Stomach (tissue), 8 donors: ENCODE measurements at regions not wholly inside any gene's neighbourhood (a gene's known extent, or its start where the extent isn't known, plus 50 kb on each side); places are given as distances from the start of the nearest gene placed in this dataset.
A peak's percentile ranks its signal among the peaks of the same experiment; 100 is the strongest.

Experiments used
- DNase-seq, 2 donors: peaks; one replicate each; pipeline versions ENCODE4 v3.0.0 to v3.0.0-alpha.2; 2013 to 2019
- H3K27ac ChIP-seq, 5 donors: fragments of 200-600 bp in 4 of 5; sonication (generic) in 4 of 5; one replicate each; pipeline ENCODE4 v1.5.1; 2013 to 2019; ENCODE audit warnings: mild to moderate bottlenecking in 1 of 5, moderate library complexity in 1 of 5
- H3K27me3 ChIP-seq, 3 donors: fragments of 200-600 bp; sonication (generic); one replicate each; pipeline ENCODE4 v1.5.1; 2017 to 2019; ENCODE audit warnings: mixed run types in 1 of 3
- H3K36me3 ChIP-seq, 4 donors: fragments of 200-600 bp; sonication (generic); 1 replicate in 3 of 4; 2 replicates in 1 of 4; pipeline ENCODE4 v1.5.1; 2016 to 2019
- H3K4me1 ChIP-seq, 4 donors: fragments of 200-600 bp; sonication (generic); one replicate each; pipeline ENCODE4 v1.5.1; 2016 to 2019
- H3K4me3 ChIP-seq, 4 donors: fragments of 200-600 bp; sonication (generic) in 3 of 4; one replicate each; pipeline ENCODE4 v1.5.1; 2016 to 2019; ENCODE audit warnings: mild to moderate bottlenecking in 1 of 4
- H3K9me3 ChIP-seq, 4 donors: fragments of 200-600 bp; sonication (generic); one replicate each; pipeline ENCODE4 v1.5.1; 2016 to 2019
- CTCF ChIP-seq, 7 experiments: fragments of 450-650 bp in 4 of 7; fragments of 200-600 bp in 3 of 7; sonication (generic) in 3 of 7; IDR thresholded peaks; one replicate each; pipeline ENCODE4 v1.5.1; 2016 to 2019; ENCODE audit warnings: antibody characterized with exemption in 7 of 7, control low read depth in 2 of 7, mild to moderate bottlenecking in 1 of 7
- EP300 ChIP-seq: sonication (generic); formaldehyde crosslinking; IDR thresholded peaks from one replicate; pipeline ENCODE4 v1.6.1; 2017; ENCODE audit warnings: antibody characterized with exemption
- POLR2A ChIP-seq, 4 donors: fragments of 450-650 bp; IDR thresholded peaks; one replicate each; pipeline ENCODE4 v1.6.1; 2016; ENCODE audit warnings: antibody characterized with exemption in 4 of 4, control low read depth in 2 of 4, mild to moderate bottlenecking in 1 of 4, moderate library complexity in 1 of 4
- POLR2AphosphoS5 ChIP-seq, 3 donors: sonication (generic); formaldehyde crosslinking; IDR thresholded peaks; one replicate each; pipeline ENCODE4 v1.6.1; 2016; ENCODE audit warnings: antibody characterized with exemption in 3 of 3
- WGBS, 5 donors: extraction: QIAGEN DNeasy Blood & Tissue Kit in 3 of 5; methylation state at CpG; one replicate each; pipeline versions ENCODE4 v1.1.5 to v1.1.7; 2013 to 2018; 5-methylcytosine and 5-hydroxymethylcytosine counted together
- intact Hi-C: fragments of 100-400 bp; cut with DNase I; formaldehyde crosslinking; loops from one replicate; pipeline ENCODE4 v1.15.1; 2023; ENCODE audit warnings: low total_unique reads
- donor health status: healthy with polysubstance abuse.
- donor health status: Bipolar disorder and iron deficiency.
- donor health status: healthy.

DNA sequence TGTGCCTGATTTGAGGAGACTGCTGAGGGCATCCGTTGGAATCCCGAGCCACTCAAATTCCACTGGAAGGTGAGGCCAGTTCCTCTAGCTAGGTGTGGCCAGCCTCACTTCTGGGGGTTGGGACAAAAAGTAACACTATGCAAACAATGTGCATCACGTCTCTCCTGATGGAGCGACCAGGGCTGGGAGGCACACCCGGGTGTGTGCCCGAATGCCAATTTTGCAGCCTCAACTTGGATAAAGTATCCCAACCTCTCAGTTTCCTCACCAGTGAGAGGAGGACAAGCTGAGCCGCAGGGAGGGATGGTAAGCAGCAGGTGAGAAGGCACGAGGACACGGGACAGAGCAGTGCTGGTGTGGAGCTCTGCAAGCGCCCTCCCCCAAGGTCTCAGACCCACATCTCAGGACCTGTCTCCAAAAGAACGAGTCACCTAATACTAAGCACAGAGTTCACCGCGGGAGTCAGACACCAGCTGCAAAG is 218.3 kb downstream of the HAUS1 start:
- H3K27ac ChIP-seq = no peak overlapping the region
- H3K9me3 ChIP-seq = no peaks in the 10 kb centered on the region
- peaks cover 0 to 6% (median 0%) of the 10 kb centered on the region in 4 donors for H3K4me1 ChIP-seq
- no peaks in the 10 kb centered on the region for H3K36me3 ChIP-seq
- peaks cover 0 to 6% (median 0%) of the 10 kb centered on the region in 3 donors for H3K27me3 ChIP-seq
- intact Hi-C loops = no loop called here
- TF ChIP-seq POLR2A (IDR thresholded peaks at IDR 0.05) (no peak), POLR2AphosphoS5 (IDR thresholded peaks at IDR 0.05) (no peak), EP300 (no peak), CTCF (IDR thresholded peaks at IDR 0.05) (no peak)
- no peak for DNase-seq
- 42 to 68% (median 52%) methylated on average over 13 of the region's 13 CpGs for WGBS, 5 donors
- H3K4me3 ChIP-seq = no peak overlapping the region

- Histone ChIP-seq H3K27ac (no peak overlapping the region), H3K36me3 (no peaks in the 10 kb centered on the region), H3K27me3 (peaks cover 0 to 6% (median 0%) of the 10 kb centered on the region in 3 donors), H3K4me3 (no peak overlapping the region), H3K4me1 (peaks cover 0 to 6% (median 0%) of the 10 kb centered on the region in 4 donors), H3K9me3 (no peaks in the 10 kb centered on the region)
- 72 to 77% (median 76%) methylated on average over 7 of the region's 7 CpGs for WGBS, 5 donors
- intact Hi-C loops = no loop called here
- no peak for DNase-seq
- TF ChIP-seq EP300 (no peak), POLR2A (IDR thresholded peaks at IDR 0.05) (no peak), POLR2AphosphoS5 (IDR thresholded peaks at IDR 0.05) (no peak), CTCF (IDR thresholded peaks at IDR 0.05) (no peak)
These were observed 218.8 kb downstream of the HAUS1 start for GRCh38 chr18:46322941-46323340.

DNA sequence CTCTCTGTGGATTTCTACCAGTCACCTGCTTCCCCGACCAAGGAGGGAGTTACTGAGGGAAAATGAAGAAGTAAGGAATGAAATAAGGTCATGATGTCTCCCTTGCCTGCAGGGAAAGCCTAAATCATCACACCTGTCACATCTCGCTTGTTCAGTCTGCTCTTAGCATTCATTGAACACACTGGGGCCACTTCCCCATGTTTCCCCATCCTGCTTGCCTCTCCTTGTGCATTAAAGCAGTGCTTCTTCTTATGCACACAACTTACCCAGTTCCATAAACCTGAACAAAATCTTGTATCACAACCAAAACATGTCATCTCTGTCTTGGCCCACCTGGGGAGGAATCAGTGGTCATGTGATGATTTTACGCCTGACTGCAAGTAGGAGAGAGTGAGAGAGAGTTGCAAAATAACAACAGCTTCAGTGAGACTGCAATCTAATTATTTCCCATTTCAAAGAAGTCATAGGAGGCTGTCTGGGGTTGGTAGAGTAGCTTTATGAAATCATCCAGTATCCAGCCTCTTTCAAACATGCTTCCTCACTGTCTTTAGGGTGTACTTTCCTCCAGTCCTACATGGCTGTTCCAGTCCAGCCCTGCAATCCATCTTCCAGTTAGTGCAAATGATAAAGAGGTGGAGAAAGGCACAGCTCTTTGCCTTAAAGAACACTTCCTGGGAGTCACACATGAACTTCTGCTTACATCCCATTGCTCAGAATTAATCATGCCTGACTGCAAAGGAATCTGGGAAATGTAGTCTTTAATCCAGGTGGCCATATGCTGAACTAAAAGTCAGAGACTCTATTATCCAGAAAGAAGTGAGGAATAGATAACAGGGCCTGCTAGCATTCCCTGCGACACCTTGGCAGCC is 220.1 kb downstream of the HAUS1 start:
- TF ChIP-seq CTCF (IDR thresholded peaks at IDR 0.05) (no peak), POLR2AphosphoS5 (IDR thresholded peaks at IDR 0.05) (no peak), EP300 (no peak), POLR2A (IDR thresholded peaks at IDR 0.05) (no peak)
- DNase-seq = peak in 1 of 2 donors; percentile 68
- 81 to 89% (median 86%) methylated on average over 4 of the region's 4 CpGs for WGBS, 5 donors

GRCh38 chr18:46325895-46326294 is 221.7 kb downstream of the HAUS1 start:
- Histone ChIP-seq H3K4me1 (peaks cover 0 to 6% (median 0%) of the 10 kb centered on the region in 4 donors), H3K4me3 (no peak overlapping the region), H3K36me3 (no peaks in the 10 kb centered on the region), H3K27ac (no peak overlapping the region), H3K27me3 (peaks cover 0 to 6% (median 0%) of the 10 kb centered on the region in 3 donors), H3K9me3 (no peaks in the 10 kb centered on the region)
- no peak for DNase-seq
- intact Hi-C loops = no loop called here
- no peak for TF ChIP-seq POLR2A (IDR thresholded peaks at IDR 0.05)
- no peak for TF ChIP-seq POLR2AphosphoS5 (IDR thresholded peaks at IDR 0.05)
- no peak for TF ChIP-seq CTCF (IDR thresholded peaks at IDR 0.05)
- no peak for TF ChIP-seq EP300
- 84 to 92% (median 87%) methylated on average over 12 of the region's 12 CpGs for WGBS, 5 donors

More for the DNA sequence above, 220.1 kb downstream of the HAUS1 start:
- H3K27ac ChIP-seq = no peak overlapping the region
- H3K4me1 ChIP-seq = peaks cover 0 to 6% (median 0%) of the 10 kb centered on the region in 4 donors
- no peaks in the 10 kb centered on the region for H3K36me3 ChIP-seq
- H3K9me3 ChIP-seq = no peaks in the 10 kb centered on the region
- intact Hi-C loops = no loop called here
- H3K4me3 ChIP-seq = no peak overlapping the region
- peaks cover 0 to 6% (median 0%) of the 10 kb centered on the region in 3 donors for H3K27me3 ChIP-seq
